Activated CD8-positive, alpha-beta T cell treated with anti-CD3 and anti-CD28 coated beads for 36 hours (primary cell): ENCODE measurements at regions not wholly inside any gene's neighbourhood (a gene's known extent, or its start where the extent isn't known, plus 50 kb on each side); places are given as distances from the start of the nearest gene placed in this dataset.

ENCODE experiments used
- ATAC-seq: fragments of 200-7000 bp; cut with Tn5 transposase; one replicate; pipeline ENCODE4 v1.10.0; 2021; ENCODE audit warnings: mild to moderate bottlenecking, moderate library complexity
- CTCF ChIA-PET: fragments of 350-600 bp; sonication (Branson Sonifier 250); formaldehyde crosslinking; loops from one replicate; lab custom pipeline; 2021; ENCODE audit warnings: antibody characterized with exemption; lab: Charles Lee
- POLR2A ChIA-PET: fragments of 350-600 bp; sonication (Branson Sonifier 250); formaldehyde crosslinking; loops from one replicate; lab custom pipeline; 2021; ENCODE audit warnings: antibody characterized with exemption; lab: Charles Lee
- DNase-seq: peaks from one replicate; pipeline ENCODE4 v3.0.0-alpha.2; 2020
- H3K27ac Mint-ChIP-seq: one replicate; pipeline ENCODE4 v1.8.0; 2021; ENCODE audit warnings: mild to moderate bottlenecking, mixed read lengths
- H3K27me3 Mint-ChIP-seq: one replicate; pipeline ENCODE4 v1.8.0; 2021; ENCODE audit warnings: mixed read lengths
- H3K36me3 Mint-ChIP-seq: one replicate; pipeline ENCODE4 v1.8.0; 2021; ENCODE audit warnings: low read depth, mixed read lengths
- H3K4me1 Mint-ChIP-seq: one replicate; pipeline ENCODE4 v1.8.0; 2021; ENCODE audit warnings: low read depth, mixed read lengths
- H3K4me3 Mint-ChIP-seq: one replicate; pipeline ENCODE4 v1.8.0; 2021; ENCODE audit warnings: mild to moderate bottlenecking, moderate library complexity, mixed read lengths
- H3K9me3 Mint-ChIP-seq: one replicate; pipeline ENCODE4 v1.8.0; 2021; ENCODE audit warnings: mixed read lengths
- intact Hi-C: fragments of 100-400 bp; cut with micrococcal nuclease; formaldehyde crosslinking; loops from one replicate; pipeline ENCODE4 v1.10.0; 2022
- TF ChIP-seq, protein P1 (sequence below): fragments of 200-600 bp; IDR thresholded peaks from one replicate; pipeline ENCODE4 v1.8.0; 2022; ENCODE audit warnings: antibody characterized with exemption, mild to moderate bottlenecking

DNA sequence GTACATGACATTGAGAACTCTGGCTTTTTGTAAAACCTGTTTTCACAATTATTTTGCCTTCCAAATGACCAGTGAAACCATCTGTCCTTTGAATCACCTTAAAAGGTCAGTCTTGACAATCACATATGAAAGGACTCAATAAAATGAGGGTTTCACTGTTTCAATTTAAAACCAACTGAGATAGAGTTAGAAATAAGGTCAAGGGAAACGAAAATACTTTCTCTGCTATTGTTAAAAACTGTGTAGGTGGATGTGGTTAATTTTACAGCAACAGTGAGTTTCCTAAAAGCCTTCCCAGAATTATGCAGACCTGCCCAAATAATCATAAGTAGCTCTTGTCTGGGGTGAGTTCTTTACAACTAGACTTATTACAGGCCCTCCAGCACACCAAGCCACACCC, 839.9 kb downstream of the RAB28 start:
- DNase-seq, result no peak

GRCh38 chr4:12636191-12636590, 847.9 kb downstream of the RAB28 start:
- intact Hi-C loops, result loop anchor here (10.0 kb wide), 1 partner anchor 591 kb away; no protein-coding TSS in a partner anchor
- POLR2A ChIA-PET, result no interaction called here
- Mint-ChIP-seq H3K4me1 (no peaks in the 10 kb centered on the region), H3K36me3 (no peaks in the 10 kb centered on the region), H3K27ac (no peak overlapping the region), H3K27me3 (peaks cover 7% of the 10 kb centered on the region), H3K4me3 (no peak overlapping the region), H3K9me3 (peaks cover 2% of the 10 kb centered on the region)
- DNase-seq (no peak), ATAC-seq (no peak)
- CTCF ChIA-PET, result no interaction called here
- TF ChIP-seq, protein P1, sequence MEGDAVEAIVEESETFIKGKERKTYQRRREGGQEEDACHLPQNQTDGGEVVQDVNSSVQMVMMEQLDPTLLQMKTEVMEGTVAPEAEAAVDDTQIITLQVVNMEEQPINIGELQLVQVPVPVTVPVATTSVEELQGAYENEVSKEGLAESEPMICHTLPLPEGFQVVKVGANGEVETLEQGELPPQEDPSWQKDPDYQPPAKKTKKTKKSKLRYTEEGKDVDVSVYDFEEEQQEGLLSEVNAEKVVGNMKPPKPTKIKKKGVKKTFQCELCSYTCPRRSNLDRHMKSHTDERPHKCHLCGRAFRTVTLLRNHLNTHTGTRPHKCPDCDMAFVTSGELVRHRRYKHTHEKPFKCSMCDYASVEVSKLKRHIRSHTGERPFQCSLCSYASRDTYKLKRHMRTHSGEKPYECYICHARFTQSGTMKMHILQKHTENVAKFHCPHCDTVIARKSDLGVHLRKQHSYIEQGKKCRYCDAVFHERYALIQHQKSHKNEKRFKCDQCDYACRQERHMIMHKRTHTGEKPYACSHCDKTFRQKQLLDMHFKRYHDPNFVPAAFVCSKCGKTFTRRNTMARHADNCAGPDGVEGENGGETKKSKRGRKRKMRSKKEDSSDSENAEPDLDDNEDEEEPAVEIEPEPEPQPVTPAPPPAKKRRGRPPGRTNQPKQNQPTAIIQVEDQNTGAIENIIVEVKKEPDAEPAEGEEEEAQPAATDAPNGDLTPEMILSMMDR, result no peak

More for the DNA sequence above, 839.9 kb downstream of the RAB28 start:
- intact Hi-C loops, result no loop called here
- Mint-ChIP-seq H3K9me3 (no peaks in the 10 kb centered on the region), H3K4me1 (no peaks in the 10 kb centered on the region), H3K27me3 (peaks cover 3% of the 10 kb centered on the region), H3K4me3 (no peak overlapping the region), H3K27ac (no peak overlapping the region), H3K36me3 (no peaks in the 10 kb centered on the region)
- CTCF ChIA-PET, result interaction anchor here (2.0 kb wide), 1 partner anchor 11 kb away, joined by 8 read pairs; no protein-coding TSS in a partner anchor
- ATAC-seq, result no peak
- POLR2A ChIA-PET, result no interaction called here
- TF ChIP-seq, protein P1, result no peak

DNA sequence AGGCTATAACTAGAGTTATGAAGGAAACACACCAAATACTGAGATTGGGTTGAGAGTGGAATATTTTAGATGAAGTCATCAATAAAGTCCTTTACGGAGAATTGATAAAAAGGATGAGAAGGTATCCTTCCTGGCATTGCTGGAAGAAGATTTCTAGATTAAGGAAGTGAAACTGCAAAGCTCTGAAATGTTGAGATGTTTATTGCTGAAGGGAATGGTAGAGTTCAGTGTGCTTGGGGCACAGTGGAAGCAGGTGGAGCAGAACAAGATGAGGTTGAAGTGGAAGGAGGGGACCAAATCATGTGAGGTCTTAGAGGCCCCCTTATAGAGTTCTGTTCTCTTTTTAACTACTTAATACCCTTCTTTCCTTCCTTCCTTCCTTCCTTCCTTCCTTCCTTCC, 848.5 kb downstream of the RAB28 start:
- intact Hi-C loops, result loop anchor here (10.0 kb wide), 1 partner anchor 591 kb away; no protein-coding TSS in a partner anchor
- no peak overlapping the region for H3K27ac Mint-ChIP-seq
- CTCF ChIA-PET, result no interaction called here

DNA sequence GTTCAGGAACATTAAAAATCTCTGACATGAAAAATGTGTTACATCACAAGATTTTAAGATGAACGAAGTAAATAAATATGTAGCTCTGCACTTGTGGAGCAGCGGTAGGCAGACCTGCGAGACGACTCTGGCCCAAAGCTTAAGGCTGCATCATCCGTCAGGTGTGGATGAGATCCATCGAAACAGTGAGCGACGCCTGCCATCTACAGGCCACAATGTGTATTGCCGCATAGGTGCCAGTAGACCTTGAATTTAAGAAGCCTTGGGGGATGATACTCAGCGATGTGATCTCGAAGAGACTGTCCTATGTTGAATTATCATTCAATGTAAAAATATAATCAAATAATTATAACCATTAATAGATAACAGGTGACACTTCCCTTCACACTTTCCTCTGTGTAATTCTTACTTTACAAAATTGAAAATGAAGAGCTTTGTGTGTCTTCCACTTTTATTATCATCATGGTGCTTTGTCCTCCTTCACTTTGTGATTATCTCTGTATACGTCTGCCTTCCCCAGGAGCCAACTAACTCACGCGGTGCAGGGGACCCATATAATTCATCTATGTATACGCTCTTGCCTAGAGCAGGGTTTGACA, 851.0 kb downstream of the RAB28 start:
- peaks cover 11% of the 10 kb centered on the region for H3K27me3 Mint-ChIP-seq
- ChIA-PET CTCF (interaction anchor here (0.6 to 2.4 kb wide), 14 partner anchors 9 to 1564 kb away, joined by 3 to 12 read pairs (median 4); no protein-coding TSS in a partner anchor), POLR2A (no interaction called here)
- H3K27ac Mint-ChIP-seq, result no peak overlapping the region
- intact Hi-C loops, result loop anchor here (5.0 to 10.0 kb wide), 2 partner anchors 588 to 866 kb away; no protein-coding TSS in a partner anchor
- DNase-seq (peak; percentile 86), ATAC-seq (peak; percentile 77)
- TF ChIP-seq, protein P1, result peak; percentile 77
- no peaks in the 10 kb centered on the region for H3K36me3 Mint-ChIP-seq
- no peak overlapping the region for H3K4me3 Mint-ChIP-seq
- no peaks in the 10 kb centered on the region for H3K4me1 Mint-ChIP-seq
- H3K9me3 Mint-ChIP-seq, result peaks cover 2% of the 10 kb centered on the region

More for the DNA sequence above, 848.5 kb downstream of the RAB28 start:
- no peaks in the 10 kb centered on the region for H3K36me3 Mint-ChIP-seq
- no peaks in the 10 kb centered on the region for H3K4me1 Mint-ChIP-seq
- peaks cover 8% of the 10 kb centered on the region for H3K27me3 Mint-ChIP-seq
- POLR2A ChIA-PET, result no interaction called here
- H3K9me3 Mint-ChIP-seq, result peaks cover 2% of the 10 kb centered on the region
- H3K4me3 Mint-ChIP-seq, result no peak overlapping the region
- DNase-seq, result no peak
- TF ChIP-seq, protein P1, result no peak
- no peak for ATAC-seq

- Mint-ChIP-seq H3K36me3 (no peaks in the 10 kb centered on the region), H3K9me3 (no peaks in the 10 kb centered on the region), H3K4me1 (no peaks in the 10 kb centered on the region), H3K27me3 (peaks cover 1% of the 10 kb centered on the region), H3K27ac (no peak overlapping the region), H3K4me3 (no peak overlapping the region)
- intact Hi-C loops, result no loop called here
- no peak for DNase-seq
- POLR2A ChIA-PET, result no interaction called here
- no peak for ATAC-seq
- TF ChIP-seq, protein P1, result no peak
- CTCF ChIA-PET, result no interaction called here
These were observed 868.3 kb downstream of the RAB28 start for GRCh38 chr4:12615822-12616221.
